OCI-LY3 (cell line): ENCODE measurements at regions not wholly inside any gene's neighbourhood (a gene's known extent, or its start where the extent isn't known, plus 50 kb on each side); places are given as distances from the start of the nearest gene placed in this dataset.

Experiments
- CTCF ChIP-seq: fragments of 200-600, 300-600 bp; sonication (generic); IDR thresholded peaks from 2 replicates; pipeline ENCODE4 v1.5.1; 2014; ENCODE audit warnings: antibody characterized with exemption, low read length, low read depth
- EZH2phosphoT487 ChIP-seq: fragments of 200-600 bp; shearing (Covaris generic); IDR thresholded peaks from 2 replicates; pipeline ENCODE4 v1.6.1; 2018; ENCODE audit warnings: antibody characterized with exemption, mixed run types, low read depth

GRCh38 chr1:5554111-5554510 is 438.1 kb downstream of the NPHP4 start:
- no peak for TF ChIP-seq CTCF
- TF ChIP-seq EZH2phosphoT487, result no peak
